Prostate gland (tissue), 2 donors: ENCODE measurements at regions not wholly inside any gene's neighbourhood (a gene's known extent, or its start where the extent isn't known, plus 50 kb on each side); places are given as distances from the start of the nearest gene placed in this dataset.

ENCODE experiments used
- DNase-seq: peaks from one replicate; pipeline ENCODE4 v3.0.0-alpha.2; 2019; ENCODE audit warnings: low spot score
- H3K27ac ChIP-seq, 2 donors: fragments of 200-600 bp; sonication (generic); 2 replicates each; pipeline ENCODE4 v1.5.1; 2017 to 2019
- H3K27me3 ChIP-seq: fragments of 200-600 bp; sonication (generic); replicated peaks from 2 replicates; pipeline ENCODE4 v1.5.1; 2019; ENCODE audit not compliant: insufficient read depth
- H3K36me3 ChIP-seq, 2 donors: fragments of 200-600 bp; sonication (generic); 1 replicate in 1 of 2; 2 replicates in 1 of 2; pipeline versions ENCODE4 v1.5.1 to v1.8.1; 2017 to 2019
- H3K4me1 ChIP-seq: fragments of 200-600 bp; sonication (generic); replicated peaks from 2 replicates; pipeline ENCODE4 v1.5.1; 2019
- H3K4me3 ChIP-seq, 2 donors: fragments of 200-600 bp; sonication (generic); 2 replicates each; pipeline ENCODE4 v1.5.1; 2017 to 2019
- H3K9me3 ChIP-seq: fragments of 200-600 bp; sonication (generic); 2 replicates; pipeline ENCODE4 v1.5.1; 2017
- POLR2A ChIP-seq: fragments of 450-650 bp; IDR thresholded peaks from one replicate; pipeline ENCODE4 v1.6.1; 2016; ENCODE audit warnings: antibody characterized with exemption, mild to moderate bottlenecking
- POLR2AphosphoS5 ChIP-seq: sonication (generic); formaldehyde crosslinking; IDR thresholded peaks from one replicate; pipeline ENCODE4 v1.6.1; 2017; ENCODE audit warnings: antibody characterized with exemption
- WGBS: methylation state at CpG from one replicate; pipeline ENCODE4 v1.1.5; 2018; 5-methylcytosine and 5-hydroxymethylcytosine counted together
- intact Hi-C: fragments of 100-400 bp; cut with DNase I; formaldehyde crosslinking; loops from one replicate; pipeline ENCODE4 v1.14.2; 2022
- TF ChIP-seq, protein P1 (sequence below), 4 experiments: fragments of 200-600 bp in 2 of 4; fragments of 450-650 bp in 2 of 4; sonication (generic) in 2 of 4; IDR thresholded peaks; 1 replicate in 3 of 4; 2 replicates in 1 of 4; pipeline ENCODE4 v1.5.1; 2016 to 2019; ENCODE audit warnings: antibody characterized with exemption in 4 of 4, mild to moderate bottlenecking in 2 of 4, moderate library complexity in 2 of 4

GRCh38 chr10:33489501-33490176 is 155.2 kb upstream of the NRP1 start:
- intact Hi-C loops, result loop anchor here (10.0 kb wide), 1 partner anchor 155 kb away; the partner anchor contains the start of gene NRP1
- Histone ChIP-seq H3K27me3 (no peaks in the 10 kb centered on the region), H3K9me3 (no peaks in the 10 kb centered on the region), H3K36me3 (no peaks in the 10 kb centered on the region), H3K4me1 (no peaks in the 10 kb centered on the region), H3K27ac (no peak overlapping the region), H3K4me3 (no peak overlapping the region)
- DNase-seq, result no peak
- WGBS, result 63% methylated on average over 6 of the region's 6 CpGs
- TF ChIP-seq, protein P1, sequence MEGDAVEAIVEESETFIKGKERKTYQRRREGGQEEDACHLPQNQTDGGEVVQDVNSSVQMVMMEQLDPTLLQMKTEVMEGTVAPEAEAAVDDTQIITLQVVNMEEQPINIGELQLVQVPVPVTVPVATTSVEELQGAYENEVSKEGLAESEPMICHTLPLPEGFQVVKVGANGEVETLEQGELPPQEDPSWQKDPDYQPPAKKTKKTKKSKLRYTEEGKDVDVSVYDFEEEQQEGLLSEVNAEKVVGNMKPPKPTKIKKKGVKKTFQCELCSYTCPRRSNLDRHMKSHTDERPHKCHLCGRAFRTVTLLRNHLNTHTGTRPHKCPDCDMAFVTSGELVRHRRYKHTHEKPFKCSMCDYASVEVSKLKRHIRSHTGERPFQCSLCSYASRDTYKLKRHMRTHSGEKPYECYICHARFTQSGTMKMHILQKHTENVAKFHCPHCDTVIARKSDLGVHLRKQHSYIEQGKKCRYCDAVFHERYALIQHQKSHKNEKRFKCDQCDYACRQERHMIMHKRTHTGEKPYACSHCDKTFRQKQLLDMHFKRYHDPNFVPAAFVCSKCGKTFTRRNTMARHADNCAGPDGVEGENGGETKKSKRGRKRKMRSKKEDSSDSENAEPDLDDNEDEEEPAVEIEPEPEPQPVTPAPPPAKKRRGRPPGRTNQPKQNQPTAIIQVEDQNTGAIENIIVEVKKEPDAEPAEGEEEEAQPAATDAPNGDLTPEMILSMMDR (IDR thresholded peaks at IDR 0.05), result no peak
- TF ChIP-seq POLR2A (no peak), POLR2AphosphoS5 (no peak)

DNA sequence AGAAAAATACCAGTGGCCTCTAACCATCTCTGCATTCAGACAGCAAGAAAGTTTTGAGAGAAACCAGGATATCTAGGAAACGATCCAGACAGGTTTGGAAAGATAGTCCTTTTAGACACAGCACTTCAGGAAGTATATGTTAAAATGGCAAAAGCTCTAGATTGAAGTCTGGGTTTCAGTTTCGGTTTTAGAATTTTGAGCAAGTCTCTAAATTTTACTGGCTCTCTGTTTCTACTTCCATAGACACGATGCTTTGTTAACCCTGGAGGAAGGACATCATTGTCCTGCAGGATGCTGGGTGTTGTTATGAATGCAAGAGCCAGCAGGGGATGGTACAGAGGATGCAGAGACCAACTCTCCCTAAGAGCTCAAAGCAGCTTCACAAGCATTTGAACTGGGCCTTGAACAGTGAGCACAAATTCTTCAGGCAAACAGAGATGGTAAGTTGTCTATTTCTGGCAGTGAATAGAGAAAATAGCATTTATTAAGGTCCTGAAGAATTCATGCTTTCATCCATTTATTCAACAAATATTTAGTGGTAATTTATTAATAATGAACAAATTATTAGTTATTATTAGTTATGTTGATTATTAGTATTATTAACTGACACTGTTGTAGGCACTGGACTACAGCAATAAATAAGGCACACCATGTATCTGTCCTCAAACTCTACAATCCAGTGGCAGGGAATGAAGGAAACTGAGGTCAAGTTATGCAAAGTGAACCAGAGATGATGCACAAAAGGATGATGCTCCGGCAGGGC is 152.7 kb upstream of the NRP1 start:
- Histone ChIP-seq H3K36me3 (no peaks in the 10 kb centered on the region), H3K4me3 (no peak overlapping the region), H3K9me3 (no peaks in the 10 kb centered on the region), H3K27ac (no peak overlapping the region), H3K27me3 (no peaks in the 10 kb centered on the region), H3K4me1 (no peaks in the 10 kb centered on the region)
- intact Hi-C loops, result no loop called here
- no peak for DNase-seq
- 59% methylated on average over 4 of the region's 4 CpGs for WGBS
- no peak for TF ChIP-seq POLR2A
- TF ChIP-seq, protein P1 (IDR thresholded peaks at IDR 0.05), result no peak
- TF ChIP-seq POLR2AphosphoS5, result no peak

DNA sequence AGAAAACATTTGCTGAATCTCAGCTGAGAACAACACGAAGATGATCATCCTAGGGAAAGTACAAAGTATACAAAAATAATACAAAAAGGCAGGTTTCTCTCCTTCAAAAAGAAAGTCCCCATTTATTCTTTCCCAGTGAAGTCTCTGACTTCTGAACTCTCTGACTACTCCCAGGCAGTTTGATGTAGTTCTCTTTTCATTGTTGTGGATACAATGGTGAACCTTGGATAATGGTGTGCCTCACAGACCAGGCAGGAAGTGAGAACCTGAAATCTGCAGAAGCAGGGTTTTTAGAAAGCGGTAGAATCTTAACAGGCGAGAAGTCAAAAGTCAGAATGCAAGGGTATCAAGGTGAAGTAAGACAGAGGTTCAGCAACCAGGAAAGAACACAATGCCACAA is 150.8 kb upstream of the NRP1 start:
- H3K27ac ChIP-seq, result no peak overlapping the region
- 83% methylated on average over 3 of the region's 3 CpGs for WGBS
- no peak for DNase-seq
- no peaks in the 10 kb centered on the region for H3K9me3 ChIP-seq
- H3K36me3 ChIP-seq, result no peaks in the 10 kb centered on the region
- no peaks in the 10 kb centered on the region for H3K4me1 ChIP-seq
- no peak for TF ChIP-seq POLR2A
- TF ChIP-seq POLR2AphosphoS5, result no peak
- no peak overlapping the region for H3K4me3 ChIP-seq
- intact Hi-C loops, result no loop called here
- no peaks in the 10 kb centered on the region for H3K27me3 ChIP-seq

- no peaks in the 10 kb centered on the region for H3K4me1 ChIP-seq
- no peaks in the 10 kb centered on the region for H3K36me3 ChIP-seq
- intact Hi-C loops, result no loop called here
- H3K27me3 ChIP-seq, result no peaks in the 10 kb centered on the region
- no peak for DNase-seq
- H3K9me3 ChIP-seq, result no peaks in the 10 kb centered on the region
- no peak overlapping the region for H3K4me3 ChIP-seq
- TF ChIP-seq POLR2AphosphoS5 (no peak), POLR2A (no peak)
- TF ChIP-seq, protein P1 (IDR thresholded peaks at IDR 0.05), result no peak
- WGBS, result 91% methylated on average over 2 of the region's 2 CpGs
- H3K27ac ChIP-seq, result no peak overlapping the region
These were observed 150.3 kb upstream of the NRP1 start for GRCh38 chr10:33484787-33485186.

- intact Hi-C loops, result no loop called here
- Histone ChIP-seq H3K27me3 (no peaks in the 10 kb centered on the region), H3K4me1 (no peaks in the 10 kb centered on the region), H3K9me3 (no peaks in the 10 kb centered on the region), H3K27ac (no peak overlapping the region), H3K36me3 (no peaks in the 10 kb centered on the region), H3K4me3 (no peak overlapping the region)
- TF ChIP-seq, protein P1 (IDR thresholded peaks at IDR 0.05), result no peak
- TF ChIP-seq POLR2A, result no peak
- TF ChIP-seq POLR2AphosphoS5, result no peak
- WGBS, result 94% methylated on average over 3 of the region's 3 CpGs
- no peak for DNase-seq
These were observed 149.3 kb upstream of the NRP1 start for GRCh38 chr10:33483816-33484190.
